GM18498 (cell line): ENCODE measurements at regions not wholly inside any gene's neighbourhood (a gene's known extent, or its start where the extent isn't known, plus 50 kb on each side); places are given as distances from the start of the nearest gene placed in this dataset.

Experiments used
- ATAC-seq: cut with Tn5 transposase; IDR thresholded peaks from one replicate; pipeline ENCODE4 v1.9.1; 2021; ENCODE audit warnings: mild to moderate bottlenecking, moderate library complexity; ENCODE audit not compliant: unreplicated experiment

DNA sequence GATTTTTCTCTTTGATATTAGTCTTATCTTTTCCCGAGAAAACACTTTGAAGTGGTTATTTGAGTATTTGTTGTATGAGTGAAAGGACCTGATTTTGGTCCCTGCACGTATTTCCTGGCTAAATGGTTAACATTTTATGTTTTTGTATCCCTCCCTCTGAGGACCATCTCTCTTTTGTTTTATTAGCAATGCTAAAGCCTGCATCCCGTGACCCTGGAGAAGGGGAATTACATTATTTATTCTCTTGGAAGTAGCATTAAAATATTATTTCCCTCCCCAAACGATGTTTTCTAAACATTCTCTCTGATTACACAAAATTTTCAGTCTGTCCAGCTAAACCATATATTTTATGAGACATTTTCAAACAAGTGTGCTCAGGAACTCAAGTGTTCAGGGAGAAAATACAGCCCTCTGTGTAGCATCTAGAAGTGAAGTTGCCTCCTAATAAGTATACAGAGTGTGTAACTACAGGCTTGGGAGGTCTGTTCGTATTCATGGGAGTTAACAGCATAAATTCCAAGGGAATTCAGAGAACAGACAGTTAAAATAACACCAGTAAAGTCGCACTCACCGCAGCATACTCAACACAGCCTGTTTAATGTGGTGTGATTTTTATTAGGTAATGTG, 163.8 kb upstream of the NPVF start:
- ATAC-seq: no peak

- ATAC-seq: no peak
Observed at GRCh38 chr7:25392588-25393338, 164.5 kb upstream of the NPVF start.

DNA sequence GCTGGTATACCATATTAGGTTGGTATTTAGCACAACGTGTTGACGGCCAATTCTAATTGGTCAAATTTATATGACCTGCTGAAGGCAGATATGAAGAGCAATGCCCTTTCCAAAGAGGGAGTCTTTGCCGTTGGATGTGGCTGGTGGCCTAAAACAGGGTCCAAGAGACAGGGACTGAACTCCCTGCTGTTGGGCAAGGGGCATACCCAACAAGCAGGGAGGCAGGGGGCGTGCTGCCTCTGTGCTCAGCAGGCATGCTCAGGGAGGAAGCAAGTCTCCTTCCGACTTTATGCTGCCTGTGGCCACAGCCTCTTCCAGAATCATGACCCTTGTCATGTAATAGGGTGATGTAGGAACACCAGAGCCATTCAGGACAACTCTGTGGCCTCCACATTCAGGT, 167.7 kb upstream of the NPVF start:
- no peak for ATAC-seq

DNA sequence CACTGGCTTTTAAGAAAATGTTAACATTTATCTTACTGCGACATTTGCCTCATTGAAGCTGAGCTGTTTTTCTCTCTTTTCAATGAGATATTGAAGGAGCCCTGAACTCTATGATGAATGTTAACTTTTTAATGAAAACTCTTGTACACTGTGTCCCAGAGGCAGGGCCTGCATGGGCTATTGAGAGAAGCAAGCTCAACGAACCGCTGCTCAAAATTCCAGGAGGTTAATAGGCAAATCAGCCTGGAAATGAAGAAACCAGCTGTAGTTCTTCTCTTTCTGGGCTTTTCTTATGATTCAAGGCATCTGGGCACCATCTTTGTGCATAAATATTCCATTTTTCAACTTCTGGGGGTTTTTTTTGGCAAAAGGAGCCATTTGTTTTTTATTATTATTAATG, 168.4 kb upstream of the NPVF start:
- no peak for ATAC-seq

DNA sequence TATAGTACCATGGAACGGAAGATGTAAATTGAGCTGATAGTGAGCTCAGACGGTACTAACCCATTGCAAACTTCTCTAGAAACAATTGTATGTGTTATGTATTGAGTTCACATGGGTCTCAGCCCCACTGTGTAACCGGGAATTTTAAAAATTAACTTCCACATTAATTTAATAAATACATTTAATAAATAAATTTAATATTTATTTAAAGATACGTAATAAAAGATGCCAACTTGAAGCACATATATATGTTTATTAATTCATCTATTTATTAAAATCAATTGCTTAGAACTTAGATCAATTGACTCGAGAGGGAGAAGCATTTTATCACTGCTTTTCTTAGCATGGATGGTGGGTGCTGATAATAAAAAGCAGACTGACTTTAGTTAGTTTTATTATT, 170.1 kb upstream of the NPVF start:
- ATAC-seq: no peak

DNA sequence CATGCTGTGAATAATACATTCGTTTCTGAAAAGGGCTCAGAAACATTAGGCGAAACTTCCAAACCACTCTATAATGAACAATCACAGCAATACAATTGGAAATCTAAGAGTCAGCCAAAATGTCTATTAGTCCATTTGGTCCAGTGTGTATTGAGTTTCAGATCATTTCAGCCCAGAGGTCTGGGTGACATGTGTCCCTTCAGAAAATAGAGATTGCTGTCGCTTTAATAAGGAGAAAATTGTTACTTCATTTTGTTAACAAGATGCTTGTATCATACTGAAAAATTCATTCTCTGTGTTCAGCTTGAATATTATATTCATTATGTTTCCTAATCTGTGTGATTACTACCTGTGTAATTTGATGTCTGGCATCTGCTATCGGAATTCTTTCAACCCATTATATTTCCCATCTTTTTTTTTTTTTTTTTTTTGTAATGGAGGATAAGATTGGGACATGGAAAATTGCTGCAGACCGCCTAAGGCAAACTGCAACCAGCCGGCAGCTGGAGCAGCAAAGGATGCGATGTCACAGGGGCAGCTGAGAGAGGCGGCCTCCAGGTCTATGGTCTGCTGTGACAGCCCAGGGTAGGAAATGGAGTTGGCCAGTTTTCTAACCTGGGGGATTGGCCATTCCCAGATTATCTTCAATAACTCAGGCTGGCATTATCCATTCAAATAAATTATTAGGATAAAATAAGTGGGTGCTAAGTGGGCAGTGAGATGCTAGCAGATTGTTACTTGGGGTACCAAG, 170.9 kb upstream of the NPVF start:
- no peak for ATAC-seq

GRCh38 chr7:25402532-25402931, 174.2 kb upstream of the NPVF start:
- no peak for ATAC-seq

DNA sequence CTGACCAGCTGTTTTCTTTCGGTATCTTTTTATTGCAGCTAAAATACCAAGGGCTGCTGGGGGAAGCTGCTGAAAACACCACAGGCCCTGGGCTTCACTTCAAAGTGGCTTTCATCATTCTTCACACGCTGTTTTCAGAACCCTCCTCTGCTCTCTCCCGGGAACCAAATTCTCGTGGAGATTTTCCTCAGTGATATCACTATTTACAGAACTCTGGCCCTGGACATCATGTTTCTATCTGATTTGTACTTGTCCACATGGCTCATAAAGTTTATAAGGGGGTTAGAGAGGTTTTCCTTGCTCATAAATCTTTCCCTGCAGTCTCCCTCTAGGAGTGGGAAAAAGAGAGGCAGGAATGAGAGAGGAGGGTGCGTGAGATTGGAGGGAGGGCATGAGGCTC, 177.4 kb upstream of the NPVF start:
- ATAC-seq: no peak

DNA sequence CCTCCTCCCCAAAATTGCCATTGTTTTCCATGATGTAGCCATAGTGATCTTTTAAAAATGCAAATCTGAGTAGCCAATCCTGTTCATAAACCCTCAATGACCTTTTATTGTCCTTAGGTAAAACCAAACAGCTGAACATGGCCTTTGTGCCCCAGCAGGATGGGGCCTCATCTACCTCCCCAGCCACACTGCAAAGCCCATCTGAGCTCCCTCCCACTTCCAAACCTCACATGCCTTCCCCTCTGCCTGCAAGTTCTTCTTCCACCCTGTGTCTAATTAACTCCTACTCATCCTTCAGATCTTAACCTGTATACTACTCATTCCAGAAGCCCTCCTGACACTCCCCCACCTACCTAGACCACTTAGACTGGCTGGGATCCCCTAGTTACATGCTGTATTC, 178.8 kb upstream of the NPVF start:
- ATAC-seq: no peak

GRCh38 chr7:25408012-25408687, 179.9 kb upstream of the NPVF start:
- no peak for ATAC-seq

DNA sequence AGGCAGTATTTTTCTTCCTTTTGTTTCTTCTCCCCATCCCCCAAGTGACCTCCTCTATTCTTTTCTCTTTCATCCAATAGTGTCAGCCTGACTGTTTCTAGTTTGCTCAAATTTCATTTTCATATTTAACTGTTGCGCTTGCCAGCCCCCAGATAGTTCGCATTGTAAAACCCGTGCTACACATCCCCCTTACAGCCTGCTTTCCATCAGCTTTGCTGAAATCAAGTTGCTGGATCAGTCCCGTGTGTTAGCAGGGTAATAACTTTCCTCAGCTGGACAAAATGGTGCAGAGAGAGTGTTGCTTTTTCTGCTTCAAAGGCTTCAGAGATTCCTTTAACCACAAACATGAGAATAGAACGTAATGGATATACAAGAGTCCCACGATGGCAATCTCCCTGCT, 180.6 kb upstream of the NPVF start:
- no peak for ATAC-seq

GRCh38 chr7:25409897-25410636, 181.8 kb upstream of the NPVF start:
- no peak for ATAC-seq

GRCh38 chr7:25420771-25421170, 192.5 kb upstream of the NPVF start:
- ATAC-seq: no peak

GRCh38 chr7:25424113-25424512, 195.8 kb upstream of the NPVF start:
- ATAC-seq: no peak

DNA sequence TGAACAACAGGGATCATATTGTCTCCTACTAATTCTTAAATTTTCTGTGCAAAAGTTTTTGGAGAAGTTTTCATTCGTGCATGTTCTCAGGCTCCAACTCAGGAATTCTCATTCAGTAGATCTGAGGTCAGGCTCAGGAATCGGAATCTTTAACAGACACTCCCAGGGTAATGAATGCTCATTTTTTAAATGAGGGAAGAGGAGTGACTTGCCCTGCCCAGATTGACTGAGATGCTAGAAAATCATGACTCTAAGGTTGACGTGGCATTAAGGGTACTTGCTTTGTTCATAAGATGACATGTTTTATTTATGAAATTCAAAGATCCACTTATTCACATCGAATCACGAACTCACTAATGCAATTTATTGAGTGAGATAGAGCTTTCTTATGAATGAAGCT, 196.6 kb upstream of the NPVF start:
- no peak for ATAC-seq

GRCh38 chr7:25427721-25428120, 199.4 kb upstream of the NPVF start:
- no peak for ATAC-seq

- ATAC-seq: no peak
Observed at GRCh38 chr7:25429731-25430130, 201.4 kb upstream of the NPVF start.

DNA sequence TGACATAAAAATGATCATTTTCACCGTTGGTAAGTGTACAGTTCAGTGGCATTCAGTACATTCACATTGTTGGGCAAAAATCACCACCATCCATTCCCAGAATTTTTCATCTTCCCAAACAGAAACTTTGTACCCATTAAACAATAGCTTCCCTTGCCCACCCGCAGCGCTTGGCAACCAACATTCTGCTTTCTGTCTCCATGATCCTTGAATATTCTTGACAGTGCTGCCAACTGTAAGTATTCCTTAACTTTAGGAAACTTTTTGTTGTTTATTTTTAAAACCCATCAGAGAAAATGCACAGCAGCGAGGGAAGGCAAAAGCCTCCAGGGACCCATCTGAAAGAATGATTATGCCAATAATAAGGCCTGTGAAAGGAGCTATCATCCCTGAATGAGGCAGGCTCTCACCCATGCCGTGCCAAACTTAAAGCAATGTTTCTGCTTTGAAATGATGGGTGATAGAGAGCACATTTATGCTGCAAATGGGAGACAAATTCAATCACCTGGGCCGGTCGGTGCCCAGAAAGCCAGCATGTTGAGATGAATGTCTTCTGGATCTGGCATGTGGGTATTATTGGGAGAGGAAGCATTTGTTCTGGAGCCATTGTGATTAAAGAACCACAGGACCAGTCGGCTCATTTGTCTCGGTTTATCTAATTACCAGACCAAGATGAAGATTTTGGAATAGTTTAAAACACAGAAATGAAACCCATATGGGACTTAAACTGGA, 202.1 kb upstream of the NPVF start:
- ATAC-seq: no peak

GRCh38 chr7:25431956-25432450, 203.7 kb upstream of the NPVF start:
- ATAC-seq: no peak

DNA sequence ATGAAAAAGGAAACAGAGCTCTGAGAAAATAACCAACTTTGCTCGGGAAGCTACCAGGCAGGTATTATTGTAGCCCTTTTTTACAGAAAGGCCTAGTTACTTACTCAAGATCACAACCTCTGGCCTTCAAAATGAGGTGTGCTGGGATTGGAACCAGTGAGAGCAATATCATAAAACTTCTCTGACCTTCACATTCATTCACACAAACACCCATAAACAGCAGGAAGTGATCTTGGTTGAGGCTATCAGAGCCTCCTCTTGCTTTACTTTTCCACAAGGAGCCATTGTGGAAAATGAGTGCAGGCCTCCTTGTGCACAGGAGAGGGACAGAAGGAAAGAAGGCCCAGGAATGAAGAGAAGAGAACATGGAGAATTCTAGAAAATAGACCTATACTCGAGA, 204.5 kb upstream of the NPVF start:
- no peak for ATAC-seq
